ENCODE measurements at regions not wholly inside any gene's neighbourhood (a gene's known extent, or its start where the extent isn't known, plus 50 kb on each side); places are given as distances from the start of the nearest gene placed in this dataset.

- TF ChIP-seq ZNF275 (CRISPR knock-in tag; IDR thresholded peaks at IDR 0.05; ENCODE audit: borderline replicate concordance): no peak
Observed at GRCh38 chr4:11777447-11777846, 348.8 kb upstream of the HS3ST1 start (continued).

- in situ Hi-C loops (cut with HindIII; ENCODE audit: extremely low pct_ligation_motif_present, low pct_unique_long_range_greater_than_20kb): no loop called here
Observed at GRCh38 chr4:11774346-11774745, 345.7 kb upstream of the HS3ST1 start.

More at GRCh38 chr4:11774346-11774745, 345.7 kb upstream of the HS3ST1 start:
- ChIA-PET CTCF (ENCODE audit: low intra/inter-chr PET ratio, low total read pairs) (no interaction called here), POLR2A (no interaction called here)
- no peaks in the 10 kb centered on the region for H3K36me3 ChIP-seq (replicated peaks in 1 of 2; ENCODE audit: control insufficient read depth in 1 of 2, insufficient read depth in 2 of 2, low read length in 2 of 2)
- no peak for TF ChIP-seq ZNF841 (CRISPR knock-in tag; IDR thresholded peaks at IDR 0.05; ENCODE audit: borderline replicate concordance)
- no peak for TF ChIP-seq STAG1 (CRISPR knock-in tag; IDR thresholded peaks at IDR 0.05)
- no peak for TF ChIP-seq ZFP41 (CRISPR knock-in tag; IDR thresholded peaks at IDR 0.05; ENCODE audit: borderline replicate concordance)
- TF ChIP-seq ZNF687 (CRISPR knock-in tag; IDR thresholded peaks at IDR 0.05): no peak
- no peak for TF ChIP-seq BRF2 (CRISPR knock-in tag; IDR thresholded peaks at IDR 0.05)
- no peak for TF ChIP-seq SNAI1 (CRISPR knock-in tag; IDR thresholded peaks at IDR 0.05; ENCODE audit: borderline replicate concordance)
- TF ChIP-seq ZNF124 (CRISPR knock-in tag; IDR thresholded peaks at IDR 0.05): no peak
- TF ChIP-seq SCMH1 (CRISPR knock-in tag; IDR thresholded peaks at IDR 0.05; ENCODE audit: borderline replicate concordance): no peak
- TF ChIP-seq EHMT2 (IDR thresholded peaks at IDR 0.05; ENCODE audit: borderline replicate concordance, low read depth, low read length): no peak
- H3K4me1 ChIP-seq (ENCODE audit: insufficient read depth, low read length): no peaks in the 10 kb centered on the region
- H3K79me2 ChIP-seq (ENCODE audit: insufficient read depth, low read length): no peaks in the 10 kb centered on the region
- H3K4me3 ChIP-seq (replicated peaks in 1 of 3; ENCODE audit: insufficient read depth in 1 of 3, low read depth in 2 of 3, low read length in 3 of 3): no peak overlapping the region
- ATAC-seq (no peak), DNase-seq (ENCODE audit: low spot score) (no peak), FAIRE-seq (no peak)
- H3K9me3 ChIP-seq (ENCODE audit: low read length): peaks cover 62% of the 10 kb centered on the region
- no peaks in the 10 kb centered on the region for H3K27me3 ChIP-seq (ENCODE audit: control insufficient read depth in 1 of 2, insufficient read depth in 2 of 2, low read length in 2 of 2)
- BruUV-seq (replicated peaks): no TSS peak
- intact Hi-C loops (cut with micrococcal nuclease; ENCODE audit: unreplicated experiment): no loop called here
- WGBS (ENCODE audit: low lambda C conversion rate): 2% methylated on average over 2 of the region's 2 CpGs
- no peak overlapping the region for H3K9ac ChIP-seq (ENCODE audit: insufficient read depth, low read depth, low read length)
- H3K4me2 ChIP-seq (ENCODE audit: low read depth, low read length): no peak overlapping the region
- H4K20me1 ChIP-seq (ENCODE audit: insufficient read depth, low read length): no peaks in the 10 kb centered on the region
- no peak overlapping the region for H2AFZ ChIP-seq (ENCODE audit: low read length)
- H3K27ac ChIP-seq (ENCODE audit: extremely low read length, insufficient read depth, low read length): no peak overlapping the region

Measured in HepG2 (cell line).